ENCODE measurements at regions not wholly inside any gene's neighbourhood (a gene's known extent, or its start where the extent isn't known, plus 50 kb on each side); places are given as distances from the start of the nearest gene placed in this dataset.
A peak's percentile ranks its signal among the peaks of the same experiment; 100 is the strongest.

DNA sequence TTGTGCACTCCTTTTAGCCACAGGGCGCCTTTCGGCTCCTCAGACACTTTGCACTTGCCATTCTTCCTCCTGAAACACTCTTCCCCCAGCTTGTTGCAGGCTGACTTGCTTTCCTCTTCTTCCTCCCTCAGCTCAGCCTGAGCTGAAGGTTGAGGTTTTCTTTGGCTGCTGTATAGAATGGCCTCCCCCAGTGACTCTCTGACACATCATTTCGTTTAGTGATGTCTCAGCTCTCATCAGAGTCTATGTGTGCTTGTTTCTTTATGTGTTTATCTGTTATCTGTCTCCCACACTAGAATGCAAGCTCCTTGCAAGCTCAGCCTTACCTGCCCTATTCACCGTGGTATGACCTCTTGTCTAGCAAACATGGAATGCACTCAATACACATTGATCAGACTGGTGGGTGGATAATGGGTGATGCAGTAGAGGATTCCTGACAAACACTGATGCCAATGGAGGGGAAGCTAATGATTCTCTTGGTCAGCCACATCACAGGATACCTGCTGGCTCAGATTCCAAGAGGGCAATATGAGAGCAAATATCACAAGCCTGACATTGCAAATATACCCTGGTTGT, 112.9 kb upstream of the STC2 start:
- DNase-seq (ENCODE audit: low spot score in 2 of 2) (no peak), FAIRE-seq (no peak)

DNA sequence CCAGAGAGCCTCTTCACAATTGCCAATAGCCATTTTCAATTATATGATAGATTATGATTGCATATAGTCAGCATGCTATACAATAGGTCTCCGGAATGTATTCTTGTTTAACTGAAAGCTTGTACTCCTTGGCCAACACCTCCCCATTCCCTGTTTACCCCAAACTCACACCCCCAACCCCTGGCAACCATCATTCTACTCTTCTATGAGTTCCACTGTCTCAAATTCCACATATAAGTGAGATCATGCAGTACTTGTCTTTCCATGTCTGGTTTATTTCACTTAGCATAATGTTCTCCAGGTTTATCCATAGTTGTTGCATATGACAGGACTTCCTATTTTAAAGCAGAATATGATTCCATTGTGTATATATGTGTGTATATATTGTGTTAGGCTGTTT, 110.7 kb upstream of the STC2 start:
- no peak for DNase-seq (ENCODE audit: low spot score in 2 of 2)
- no peak for FAIRE-seq

DNA sequence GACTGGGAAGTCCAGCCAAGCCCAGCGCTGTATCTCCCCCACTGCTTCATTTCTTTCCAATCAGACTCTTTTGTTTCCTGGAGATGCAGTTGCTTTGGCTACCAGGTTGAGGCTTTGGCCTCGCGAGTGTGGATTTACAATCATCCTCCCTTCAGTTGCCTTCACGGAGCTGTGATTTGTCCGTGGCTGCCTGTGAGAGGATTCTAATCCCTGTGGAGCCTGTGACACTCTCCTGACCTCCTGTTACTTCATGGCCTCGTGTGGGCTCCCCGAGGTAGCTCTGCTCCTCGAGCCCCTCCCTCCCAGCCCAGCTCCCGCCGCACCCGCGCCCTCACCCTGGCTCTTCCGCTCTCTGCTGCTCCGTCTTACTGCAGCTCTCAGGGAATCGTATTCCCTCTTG, 107.2 kb upstream of the STC2 start:
- DNase-seq (ENCODE audit: low spot score in 2 of 2) (no peak), FAIRE-seq (no peak)

DNA sequence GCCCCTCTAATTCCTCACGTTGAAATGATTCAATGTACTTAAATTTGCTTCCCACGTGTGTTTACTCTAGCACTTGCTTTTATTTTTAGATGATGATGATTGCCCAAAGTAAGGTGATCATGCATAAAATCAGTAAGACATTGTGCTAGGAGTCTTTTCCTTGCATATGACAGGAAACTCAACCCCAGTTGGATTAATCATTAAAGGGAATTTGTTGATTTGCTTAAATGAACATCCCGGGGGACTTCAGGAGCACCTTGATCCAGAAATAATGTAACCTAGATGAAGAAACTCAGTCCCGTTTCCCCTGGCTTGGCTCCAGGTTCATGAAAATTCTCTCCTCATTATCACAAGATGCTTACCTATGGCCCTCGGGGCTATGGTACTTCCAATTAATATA, 106.1 kb upstream of the STC2 start:
- FAIRE-seq (no peak), DNase-seq (ENCODE audit: low spot score in 2 of 2) (no peak)

DNA sequence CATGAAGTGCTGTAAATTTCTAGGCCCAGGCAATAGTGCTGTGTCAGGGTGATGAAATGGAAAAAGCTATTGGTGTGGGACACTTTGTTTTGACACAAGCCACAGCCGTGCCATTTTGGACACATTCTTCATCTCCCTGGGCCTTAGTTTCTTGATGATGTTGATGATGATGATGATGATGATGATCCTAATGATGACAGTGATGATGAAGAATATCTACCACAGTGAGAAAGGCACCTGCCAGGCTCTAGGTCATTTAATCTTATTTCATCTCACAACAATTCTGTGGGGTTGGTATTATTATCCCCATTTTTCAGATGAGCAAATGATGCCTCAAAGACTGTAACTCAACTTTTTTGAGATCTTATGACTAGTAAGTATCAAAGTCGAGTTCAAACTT, 102.2 kb upstream of the STC2 start:
- FAIRE-seq (no peak), DNase-seq (ENCODE audit: low spot score in 2 of 2) (no peak)

DNA sequence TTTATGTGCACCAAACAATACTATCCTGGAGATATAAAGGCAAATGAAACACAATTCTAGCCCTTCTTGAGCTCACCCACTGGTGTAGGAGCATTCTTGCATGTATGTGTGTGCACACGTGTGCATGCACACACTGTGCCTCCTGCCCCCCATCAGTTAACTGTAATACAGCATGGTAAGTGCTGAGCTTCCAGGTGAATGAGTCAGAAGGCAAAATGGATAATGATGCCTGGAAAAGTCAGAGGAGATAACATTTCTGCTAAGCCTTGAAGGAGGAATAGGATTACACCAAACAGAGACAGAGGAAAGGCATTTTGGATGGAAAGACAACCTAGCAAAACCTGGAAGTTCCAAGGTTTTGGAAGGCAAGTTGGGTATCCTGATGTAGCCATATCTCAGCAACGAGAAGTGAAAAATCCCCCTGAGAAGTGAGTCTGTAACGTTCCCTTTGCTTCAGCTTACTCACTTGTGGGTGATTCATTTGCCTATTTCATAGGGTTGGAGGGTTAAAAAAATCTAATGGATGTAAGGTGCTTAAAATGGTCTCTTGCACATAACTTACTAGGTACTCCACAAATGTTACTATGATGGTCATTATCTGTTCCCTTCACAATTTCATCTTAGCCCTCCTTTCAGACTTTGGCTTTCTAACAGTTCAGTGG, 101.4 kb upstream of the STC2 start:
- DNase-seq (ENCODE audit: low spot score in 2 of 2): no peak
- no peak for FAIRE-seq

DNA sequence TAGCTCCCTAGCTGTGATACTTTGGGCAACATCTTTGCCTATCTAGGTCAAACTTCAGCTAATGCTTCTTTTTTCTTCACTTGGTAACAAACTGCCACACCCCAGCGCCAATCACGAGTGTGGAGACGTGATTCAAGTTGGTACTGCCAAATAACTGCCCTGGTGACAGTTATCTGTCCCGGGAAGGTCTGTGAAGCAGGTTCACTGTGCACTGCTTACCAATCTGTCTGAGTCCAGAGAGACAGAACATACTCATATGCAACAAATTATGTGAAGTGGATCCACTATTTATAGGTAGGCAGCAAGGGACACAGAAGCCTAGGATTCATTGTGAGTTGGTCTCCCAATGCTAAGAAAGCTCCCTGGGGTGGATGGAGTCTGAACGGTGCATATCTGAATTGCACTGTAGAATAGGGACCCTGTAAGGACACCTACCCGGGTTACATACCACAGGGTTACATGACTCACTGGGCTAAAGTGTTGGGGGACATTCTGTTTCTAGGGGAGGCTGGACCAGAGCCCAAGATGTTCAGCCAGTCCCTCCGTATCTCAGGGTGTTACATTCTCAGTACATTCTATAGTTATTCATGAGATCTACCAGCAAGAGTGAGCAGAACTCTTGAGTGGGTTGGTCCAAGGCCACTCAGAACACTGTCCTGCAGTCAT, 95.4 kb upstream of the STC2 start:
- FAIRE-seq: no peak

DNA sequence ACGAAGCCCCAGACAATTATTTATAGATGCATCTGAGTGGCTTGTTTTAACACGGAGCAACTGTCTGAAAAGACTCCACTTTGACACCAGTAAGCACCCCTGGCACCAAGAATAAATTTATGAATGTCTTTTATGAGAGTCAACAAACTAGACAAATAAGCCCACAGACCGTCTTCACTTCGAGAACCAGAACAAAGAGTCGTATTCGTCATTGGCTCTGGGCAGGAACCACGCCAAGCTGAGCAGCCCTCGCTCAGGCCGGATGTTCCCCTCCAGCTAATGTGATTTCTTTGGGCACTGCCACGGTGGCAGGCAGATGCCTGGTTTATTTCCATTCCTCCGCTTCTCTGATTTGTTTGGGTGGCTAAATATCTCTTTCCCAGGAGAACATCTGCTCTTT, 91.9 kb upstream of the STC2 start:
- DNase-seq (ENCODE audit: low spot score in 2 of 2): peak in 1 of 2 donors; percentile 27
- FAIRE-seq: no peak

More for the DNA sequence above, 95.4 kb upstream of the STC2 start:
- DNase-seq (ENCODE audit: low spot score in 2 of 2): no peak

DNA sequence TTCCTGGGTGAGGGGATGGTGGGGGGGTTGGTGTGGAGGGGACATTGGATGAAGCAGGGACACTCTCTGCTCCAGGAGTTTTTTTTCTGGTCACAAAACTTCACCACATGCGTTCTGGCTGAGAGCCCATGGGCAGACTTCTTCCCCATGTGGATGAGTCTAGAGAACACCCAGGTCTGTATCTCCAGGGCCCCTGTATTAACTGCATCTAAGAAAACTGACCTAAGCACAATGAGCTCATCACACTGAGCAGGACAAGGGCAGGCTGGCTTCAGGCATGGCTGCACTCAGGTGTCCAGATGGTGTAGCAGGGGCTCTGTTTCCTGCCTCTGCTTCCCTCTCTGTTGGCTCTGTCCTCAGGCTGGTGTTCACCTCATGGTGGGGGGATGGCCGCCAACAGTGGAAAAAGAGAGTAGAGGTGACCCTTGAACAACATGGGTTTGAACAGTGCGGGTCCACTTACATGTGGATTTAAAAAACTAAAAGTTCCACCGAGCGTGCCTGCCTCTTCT, 85.3 kb upstream of the STC2 start:
- DNase-seq (ENCODE audit: low spot score in 2 of 2) (no peak), FAIRE-seq (no peak)

DNA sequence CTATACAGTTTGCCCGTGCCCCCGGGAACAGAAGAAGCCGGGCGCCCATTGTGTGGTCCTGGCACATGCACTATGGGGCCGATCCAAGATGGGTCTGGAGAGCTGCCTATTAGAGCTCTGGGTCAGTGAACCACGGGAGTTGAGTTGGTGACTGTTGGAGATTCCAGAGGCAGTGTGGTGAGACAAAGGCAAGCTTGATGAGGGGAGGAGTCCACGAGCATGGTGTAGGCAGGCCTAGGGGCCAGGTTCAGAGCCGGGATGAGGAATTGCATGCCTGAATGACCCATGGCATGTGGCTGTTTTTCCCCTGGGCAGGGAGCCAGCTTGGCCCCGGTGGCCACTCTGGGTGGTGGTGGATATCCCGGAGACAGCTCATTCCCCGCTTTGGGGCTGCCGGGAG, 84.4 kb upstream of the STC2 start:
- DNase-seq (ENCODE audit: low spot score in 2 of 2): peak; percentile 27 to 33

DNA sequence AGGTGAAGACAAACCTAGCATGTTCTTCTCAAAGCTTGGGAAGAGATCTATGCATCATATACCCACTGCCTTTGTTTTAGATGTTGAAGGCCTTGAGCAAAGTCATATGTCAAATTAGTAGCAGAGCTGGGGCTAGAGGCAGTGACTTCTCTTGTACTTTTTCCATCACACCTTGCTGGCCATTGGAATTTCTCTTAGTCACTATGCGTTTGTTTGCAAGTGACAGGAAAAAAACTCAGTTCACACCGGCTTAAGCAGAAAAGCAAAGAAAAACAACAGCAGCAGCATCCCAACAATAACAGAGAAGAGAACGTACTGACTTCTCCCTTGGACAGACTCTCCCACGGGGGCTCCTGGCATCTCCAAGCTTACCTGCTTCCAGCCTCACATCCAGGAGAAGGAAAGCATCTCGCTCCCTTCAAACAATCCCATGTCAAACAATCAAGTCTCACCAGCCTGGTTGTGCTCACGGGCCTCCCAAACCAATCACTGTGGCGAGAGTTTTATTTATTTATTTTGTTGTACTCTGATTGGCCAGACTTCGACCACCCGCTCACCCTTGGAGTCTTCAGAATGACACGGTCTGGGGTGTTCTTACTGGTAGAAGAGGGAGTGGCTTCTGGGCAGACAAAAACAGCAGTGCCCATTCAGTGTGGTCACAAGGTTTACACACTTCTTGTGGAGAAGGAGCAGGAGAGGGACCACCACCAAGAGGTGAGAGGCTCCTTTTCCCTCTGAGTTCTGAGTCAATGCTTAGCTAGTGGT, 83.8 kb upstream of the STC2 start:
- DNase-seq (ENCODE audit: low spot score in 2 of 2) (no peak), FAIRE-seq (no peak)

More for the DNA sequence above, 84.4 kb upstream of the STC2 start:
- no peak for FAIRE-seq

DNA sequence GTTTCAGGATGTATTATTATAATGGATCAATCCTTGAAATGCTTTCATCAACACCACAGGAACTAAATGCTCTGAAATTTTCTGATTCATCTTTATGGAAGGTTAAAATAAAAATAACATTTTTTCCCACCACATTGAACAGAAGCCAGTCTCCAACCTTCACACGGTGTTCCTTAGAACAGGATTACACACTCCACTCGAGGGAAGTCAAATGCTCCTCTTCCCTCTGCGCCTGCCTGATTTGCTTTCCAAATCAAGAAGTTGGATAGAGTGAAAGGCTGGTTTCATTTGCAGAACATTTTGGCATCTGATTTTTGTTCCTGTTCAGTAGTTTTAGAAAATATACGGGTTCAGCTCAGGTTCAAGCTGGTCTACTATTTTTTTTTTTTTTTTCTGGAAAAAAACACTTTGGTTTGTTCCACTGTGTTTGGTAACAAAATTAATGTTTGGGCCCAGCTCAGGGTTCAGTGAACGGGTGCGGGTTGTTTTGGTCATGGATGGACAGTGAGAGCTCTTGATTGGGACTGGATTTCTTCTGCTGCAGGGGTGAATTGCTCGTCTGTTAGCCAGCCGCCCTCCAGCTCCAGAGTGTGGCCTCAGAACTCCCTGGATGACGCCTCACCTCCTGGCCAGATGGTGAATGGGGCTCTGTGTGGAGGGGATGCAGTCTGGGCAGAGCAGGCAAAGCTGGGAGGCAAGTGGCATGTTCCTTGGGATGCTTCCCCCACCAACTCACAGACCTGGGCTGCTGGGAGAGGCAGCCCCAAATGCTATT, 82.4 kb upstream of the STC2 start:
- FAIRE-seq (no peak), DNase-seq (ENCODE audit: low spot score in 2 of 2) (no peak)

DNA sequence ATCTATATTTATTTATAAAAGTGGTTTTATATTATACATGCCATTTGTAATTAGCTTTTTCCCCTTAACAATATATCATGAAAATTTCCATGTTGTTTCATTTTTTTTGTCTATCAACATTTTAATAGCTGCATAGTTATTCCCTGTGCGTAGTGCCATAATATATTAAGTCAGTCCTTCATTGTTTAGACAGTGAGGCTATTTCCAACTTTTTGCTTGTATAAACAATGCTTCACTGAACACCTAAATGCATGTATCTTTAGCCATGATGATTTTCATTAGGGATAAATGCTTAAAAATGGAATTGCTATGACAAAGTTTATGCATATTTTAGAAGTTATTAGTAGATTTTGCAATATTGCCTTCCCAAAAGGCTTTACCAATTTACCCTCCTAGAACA, 80.7 kb upstream of the STC2 start:
- FAIRE-seq: no peak

DNA sequence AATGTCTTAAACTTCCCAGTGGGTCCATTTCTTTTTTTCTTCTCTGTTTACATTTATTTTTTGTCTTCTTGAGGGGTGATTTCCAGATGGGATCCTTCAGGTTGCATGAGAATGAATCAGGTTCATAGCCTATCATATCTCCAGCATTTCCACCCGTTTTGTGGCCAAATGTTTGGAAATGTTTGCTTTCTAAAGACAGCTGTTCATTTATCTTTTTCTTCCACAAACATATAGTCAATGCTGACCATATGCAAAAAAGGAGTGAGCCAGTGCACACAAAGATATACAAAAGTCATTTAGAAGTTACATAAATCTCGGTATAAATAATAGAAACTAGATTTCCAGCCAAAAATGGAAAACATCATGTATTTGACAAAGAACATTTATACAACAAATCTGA, 71.6 kb upstream of the STC2 start:
- FAIRE-seq: no peak
- no peak for DNase-seq (ENCODE audit: low spot score in 2 of 2)

More for the DNA sequence above, 80.7 kb upstream of the STC2 start:
- DNase-seq (ENCODE audit: low spot score in 2 of 2): no peak

DNA sequence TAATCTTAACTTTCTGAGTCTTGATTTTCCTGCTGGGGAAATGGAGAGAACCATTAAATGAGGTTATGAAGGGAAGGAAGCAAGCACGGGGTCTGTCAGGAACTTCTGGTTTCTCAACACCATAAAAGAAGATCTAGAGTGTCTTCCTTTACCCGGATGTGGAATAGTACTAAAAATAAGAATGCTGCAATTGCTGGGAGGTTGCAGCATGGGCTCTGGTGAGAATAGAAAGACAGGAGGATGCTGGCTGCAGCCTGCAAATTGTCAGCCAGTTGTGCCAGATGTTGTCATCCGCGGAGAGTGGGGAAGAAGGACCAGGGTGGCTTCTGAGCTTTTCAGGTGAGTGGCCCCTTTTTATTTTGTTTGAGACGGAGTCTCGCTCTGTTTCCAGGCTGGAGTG, 69.3 kb upstream of the STC2 start:
- DNase-seq (ENCODE audit: low spot score in 2 of 2): no peak
- no peak for FAIRE-seq

DNA sequence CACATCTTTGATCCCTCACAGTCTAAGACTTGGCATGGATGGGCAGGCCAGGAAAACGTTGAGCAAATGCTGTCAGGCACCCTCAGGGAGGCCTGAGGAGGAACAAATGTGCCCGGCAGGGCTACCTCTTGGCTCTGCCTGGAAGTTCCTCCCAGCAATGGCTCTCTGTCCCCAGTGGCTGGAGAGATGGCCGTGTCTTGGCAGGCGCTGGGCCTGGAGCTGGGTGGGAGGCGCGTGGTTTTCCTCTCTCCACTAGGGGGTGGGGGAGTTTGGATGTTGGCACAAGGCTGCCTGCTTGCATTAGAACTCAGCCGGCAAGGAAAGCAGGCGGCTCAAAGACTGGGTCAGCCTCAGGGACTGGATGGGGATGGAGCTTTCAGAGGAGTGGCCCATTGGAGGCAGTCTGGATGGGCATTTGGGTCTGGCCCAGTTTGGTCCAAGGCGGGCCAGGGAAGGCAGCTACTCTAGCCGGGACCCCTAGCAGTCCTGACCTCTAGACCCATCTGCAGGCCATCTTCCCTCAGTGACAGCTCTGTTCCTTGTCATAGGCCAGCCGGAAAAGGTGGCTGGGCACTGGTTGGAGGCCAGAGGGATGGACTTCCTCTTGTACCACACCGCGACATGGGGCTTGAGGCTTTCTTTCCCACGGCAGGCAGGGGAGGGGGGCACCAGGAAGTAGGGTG, 68.2 kb upstream of the STC2 start:
- FAIRE-seq (no peak), DNase-seq (ENCODE audit: low spot score in 2 of 2) (no peak)

DNA sequence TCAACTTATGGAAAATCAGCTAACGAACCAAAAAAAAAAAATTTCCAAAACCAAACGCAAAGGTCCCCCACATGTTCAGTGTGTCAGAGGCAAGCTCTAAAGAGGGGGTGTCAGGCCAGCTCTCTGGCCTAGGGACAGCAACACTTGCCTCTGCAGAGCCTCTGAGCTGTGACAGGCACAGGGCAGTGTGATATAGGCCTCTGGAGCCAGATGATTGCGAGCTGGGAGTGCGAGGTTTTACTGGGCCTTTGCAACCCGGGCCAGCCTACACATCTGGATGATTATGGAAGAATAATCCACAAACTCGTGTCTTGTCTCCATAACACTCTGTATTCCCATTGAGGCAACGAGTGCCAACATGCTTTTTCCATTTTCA, 67.7 kb upstream of the STC2 start:
- no peak for FAIRE-seq

DNA sequence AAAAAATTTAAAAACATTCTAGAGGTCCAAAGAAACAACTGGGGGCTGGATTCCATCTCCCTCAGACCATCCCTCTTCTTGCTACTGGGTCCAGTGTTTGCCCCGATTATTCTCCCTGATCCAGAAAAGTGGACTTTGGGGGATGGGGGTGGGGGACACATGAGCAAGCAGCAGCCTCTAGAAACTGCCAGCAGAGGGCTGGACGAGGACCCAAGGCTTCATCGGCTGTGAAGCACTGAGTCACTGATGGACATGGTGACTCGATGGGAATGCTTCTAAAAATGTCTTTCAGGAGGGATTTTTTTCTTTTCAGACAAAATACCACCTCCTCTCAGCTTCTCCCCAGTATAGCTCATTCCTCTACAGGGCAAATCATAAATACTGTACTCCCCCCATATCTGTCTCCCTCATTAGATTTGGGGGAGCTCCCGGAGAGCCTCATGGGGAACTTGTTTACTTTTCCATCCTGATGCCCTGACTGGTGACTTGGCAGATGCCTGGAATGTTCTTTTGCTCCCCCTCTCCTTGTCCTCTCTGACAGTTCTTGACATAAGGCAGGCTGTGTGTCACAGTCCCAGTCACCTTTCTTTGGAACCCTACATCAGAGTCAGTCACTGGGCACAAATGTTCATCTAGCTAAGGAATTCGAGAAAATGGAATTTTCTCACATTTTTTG, 67.2 kb upstream of the STC2 start:
- FAIRE-seq (no peak), DNase-seq (ENCODE audit: low spot score in 2 of 2) (no peak)

More for the DNA sequence above, 67.7 kb upstream of the STC2 start:
- no peak for DNase-seq (ENCODE audit: low spot score in 2 of 2)

DNA sequence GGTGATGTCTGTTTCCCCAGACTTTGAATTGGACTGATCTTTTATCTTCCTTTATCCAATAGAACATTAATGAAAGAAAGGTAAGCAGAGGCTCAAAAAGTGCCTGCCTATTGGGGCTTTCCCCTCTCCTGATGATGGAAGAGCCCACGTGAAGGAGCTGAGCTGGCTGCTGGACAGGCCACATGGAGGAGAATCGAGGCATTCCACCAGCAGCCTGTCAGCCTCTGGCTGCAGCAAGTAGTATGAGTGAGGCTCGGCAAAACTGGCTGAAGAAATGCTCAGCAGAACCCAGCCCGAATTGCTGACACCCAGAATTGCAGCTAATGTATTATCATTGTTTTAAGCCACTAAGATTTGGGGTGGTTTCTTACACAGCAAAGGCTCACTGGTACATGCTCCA, 66.5 kb upstream of the STC2 start:
- DNase-seq (ENCODE audit: low spot score in 2 of 2): no peak
- no peak for FAIRE-seq

All from frontal cortex (tissue), 3 donors.